H1 (cell line): ENCODE measurements at regions not wholly inside any gene's neighbourhood (a gene's known extent, or its start where the extent isn't known, plus 50 kb on each side); places are given as distances from the start of the nearest gene placed in this dataset.

Experiments used
- CTCF ChIA-PET: fragments of 300-600 bp; sonication (Branson Sonifier 250); formaldehyde crosslinking; loops from one replicate; lab custom pipeline; 2021; ENCODE audit not compliant: partially characterized antibody; lab: Charles Lee
- POLR2A ChIA-PET: fragments of 300-600 bp; sonication (Branson Sonifier 250); formaldehyde crosslinking; loops from one replicate; lab custom pipeline; 2021; ENCODE audit warnings: inconsistent platforms; ENCODE audit not compliant: partially characterized antibody; lab: Charles Lee
- DNase-seq, 2 experiments: peaks; one replicate each; pipeline versions ENCODE4 v3.0.0 to v3.0.0-alpha.2; 2010 to 2022; ENCODE audit warnings: low spot score in 2 of 2, low read depth in 1 of 2, mixed read lengths in 1 of 2
- FAIRE-seq: peaks from 2 replicates; lab custom pipeline; 2011; peaks lifted over from hg19 to GRCh38; lab: Jason Lieb, UNC
- H2AFZ ChIP-seq: 2 replicates; pipeline ENCODE4 v1.8.1; 2012; ENCODE audit warnings: low read length, inconsistent platforms
- H2AK5ac ChIP-seq: 2 replicates; pipeline ENCODE4 v1.6.1; 2013; ENCODE audit warnings: low read depth, low read length
- H2BK120ac ChIP-seq: replicated peaks from 2 replicates; pipeline ENCODE3; 2013; ENCODE audit warnings: low read depth, low read length, inconsistent platforms
- H2BK12ac ChIP-seq: 2 replicates; pipeline ENCODE4 v1.6.1; 2013; ENCODE audit warnings: low read depth, low read length
- H2BK15ac ChIP-seq: 2 replicates; pipeline ENCODE4 v1.6.1; 2013; ENCODE audit warnings: low read length
- H2BK20ac ChIP-seq: 2 replicates; pipeline ENCODE4 v1.6.1; 2013; ENCODE audit warnings: low read length
- H2BK5ac ChIP-seq: 2 replicates; pipeline ENCODE4 v1.6.1; 2013; ENCODE audit warnings: low read depth, low read length
- H3K14ac ChIP-seq: 2 replicates; pipeline ENCODE4 v1.6.1; 2013; ENCODE audit warnings: inconsistent platforms; ENCODE audit not compliant: insufficient read length
- H3K18ac ChIP-seq: 2 replicates; pipeline ENCODE4 v1.6.1; 2013; ENCODE audit warnings: low read length; ENCODE audit errors: extremely low read depth
- H3K23ac ChIP-seq: 2 replicates; pipeline ENCODE4 v1.6.1; 2013; ENCODE audit warnings: inconsistent platforms; ENCODE audit not compliant: insufficient read length
- H3K23me2 ChIP-seq: 2 replicates; pipeline ENCODE4 v1.6.1; 2013; ENCODE audit warnings: low read depth, low read length
- H3K27ac ChIP-seq: 2 replicates; pipeline ENCODE4 v1.6.1; 2011; ENCODE audit warnings: low read depth, low read length, inconsistent platforms
- H3K27me3 ChIP-seq, 4 experiments: replicated peaks in 1 of 4; 1 replicate in 1 of 4; 2 replicates in 3 of 4; pipeline versions ENCODE4 v1.6.1 to v1.8.1; 2011 to 2013; ENCODE audit warnings: low read length in 3 of 4, mild to moderate bottlenecking in 3 of 4, inconsistent platforms in 2 of 4, mixed read lengths in 2 of 4, moderate library complexity in 1 of 4; ENCODE audit not compliant: control insufficient read depth in 3 of 4, insufficient read depth in 3 of 4; ENCODE audit errors: extremely low read depth in 1 of 4
- H3K36me3 ChIP-seq, 4 experiments: 2 replicates each; pipeline versions ENCODE4 v1.6.1 to v1.8.1; 2011 to 2013; ENCODE audit warnings: mild to moderate bottlenecking in 4 of 4, low read length in 3 of 4, moderate library complexity in 2 of 4, control low read depth in 1 of 4, inconsistent platforms in 1 of 4; ENCODE audit not compliant: insufficient read depth in 4 of 4, control insufficient read depth in 2 of 4
- H3K4ac ChIP-seq: replicated peaks from 2 replicates; pipeline ENCODE3; 2013; ENCODE audit warnings: low read length, low read depth, mixed read lengths, inconsistent platforms; ENCODE audit not compliant: insufficient read length
- H3K4me1 ChIP-seq, 4 experiments: replicated peaks in 1 of 4; 1 replicate in 1 of 4; 2 replicates in 3 of 4; pipeline versions ENCODE4 v1.6.1 to v1.8.1; 2011 to 2013; ENCODE audit warnings: low read length in 3 of 4, inconsistent platforms in 2 of 4, mixed read lengths in 1 of 4; ENCODE audit not compliant: insufficient read depth in 4 of 4, control insufficient read depth in 3 of 4
- H3K4me2 ChIP-seq, 2 experiments: 2 replicates each; pipeline versions ENCODE4 v1.6.1 to v1.8.1; 2011 to 2013; ENCODE audit warnings: low read depth in 2 of 2, low read length in 2 of 2, control low read depth in 1 of 2, inconsistent platforms in 1 of 2, mild to moderate bottlenecking in 1 of 2; ENCODE audit not compliant: insufficient read depth in 1 of 2
- H3K4me3 ChIP-seq, 4 experiments: fragments of 200-600, 300-600 bp in 1 of 4; sonication (generic), shearing (Covaris generic), sonication (Bioruptor Twin) in 1 of 4; 2 replicates each; pipeline versions ENCODE4 v1.5.1 to v1.8.1; 2011 to 2016; ENCODE audit warnings: low read length in 4 of 4, low read depth in 3 of 4, control low read depth in 2 of 4, inconsistent platforms in 2 of 4, mild to moderate bottlenecking in 2 of 4, mixed read lengths in 1 of 4, moderate library complexity in 1 of 4; ENCODE audit not compliant: insufficient read depth in 2 of 4; ENCODE audit errors: extremely low read depth in 1 of 4
- H3K56ac ChIP-seq: replicated peaks from 2 replicates; pipeline ENCODE3; 2013; ENCODE audit warnings: low read depth, mild to moderate bottlenecking, mixed read lengths, low read length, inconsistent platforms; ENCODE audit not compliant: insufficient read length
- H3K79me1 ChIP-seq: 2 replicates; pipeline ENCODE4 v1.6.1; 2013; ENCODE audit warnings: low read depth, low read length, control low read depth
- H3K79me2 ChIP-seq, 2 experiments: 2 replicates each; pipeline versions ENCODE4 v1.6.1 to v1.8.1; 2012 to 2013; ENCODE audit warnings: low read length in 2 of 2, mild to moderate bottlenecking in 2 of 2, inconsistent platforms in 1 of 2; ENCODE audit not compliant: insufficient read depth in 2 of 2, control insufficient read depth in 1 of 2
- H3K9ac ChIP-seq, 4 experiments: replicated peaks in 1 of 4; 1 replicate in 1 of 4; 2 replicates in 3 of 4; pipeline versions ENCODE4 v1.6.1 to v1.8.1; 2011 to 2013; ENCODE audit warnings: low read depth in 3 of 4, low read length in 3 of 4, control low read depth in 2 of 4, mild to moderate bottlenecking in 2 of 4, moderate library complexity in 2 of 4, inconsistent platforms in 1 of 4; ENCODE audit errors: extremely low read depth in 1 of 4
- H3K9me3 ChIP-seq, 2 experiments: 2 replicates each; pipeline versions ENCODE4 v1.6.1 to v1.8.1; 2012 to 2013; ENCODE audit warnings: mild to moderate bottlenecking in 2 of 2, moderate library complexity in 2 of 2, control low read depth in 1 of 2, inconsistent platforms in 1 of 2, low read depth in 1 of 2, low read length in 1 of 2, mixed read lengths in 1 of 2; ENCODE audit not compliant: insufficient read depth in 2 of 2
- H4K20me1 ChIP-seq, 2 experiments: replicated peaks in 1 of 2; 2 replicates each; pipeline versions ENCODE3 to v1.8.1; 2011 to 2013; ENCODE audit warnings: inconsistent platforms in 2 of 2, low read length in 2 of 2, mild to moderate bottlenecking in 1 of 2; ENCODE audit not compliant: insufficient read depth in 2 of 2, control insufficient read depth in 1 of 2
- H4K5ac ChIP-seq: 2 replicates; pipeline ENCODE4 v1.6.1; 2013; ENCODE audit warnings: low read length, low read depth, mixed read lengths, inconsistent platforms; ENCODE audit not compliant: insufficient read length
- H4K8ac ChIP-seq: 2 replicates; pipeline ENCODE4 v1.8.0; 2013; ENCODE audit warnings: mild to moderate bottlenecking, moderate library complexity, low read length, inconsistent platforms; ENCODE audit not compliant: insufficient read depth; ENCODE audit errors: extremely low read depth
- H4K91ac ChIP-seq: replicated peaks from 2 replicates; pipeline ENCODE3; 2013; ENCODE audit warnings: low read length, mixed read lengths, inconsistent platforms; ENCODE audit not compliant: insufficient read length
- ASH2L ChIP-seq: fragments of 200-600, 300-600 bp; sonication (generic); IDR thresholded peaks from one replicate; pipeline ENCODE4 v1.7.1; 2017; ENCODE audit warnings: low read length
- BCL11A ChIP-seq, 2 experiments: IDR thresholded peaks; one replicate each; pipeline ENCODE4 v1.6.1; 2011; ENCODE audit warnings: low read depth in 2 of 2, low read length in 2 of 2, mild to moderate bottlenecking in 2 of 2
- CBX8 ChIP-seq: fragments of 300-800, 300-1000 bp; sonication (generic); IDR thresholded peaks from 2 replicates; pipeline ENCODE4 v1.7.1; 2016; ENCODE audit warnings: low read depth, low read length, borderline replicate concordance
- CREB1 ChIP-seq: IDR thresholded peaks from 2 replicates; pipeline ENCODE4 v1.6.1; 2012; ENCODE audit warnings: inconsistent platforms
- GTF2F1 ChIP-seq: IDR thresholded peaks from 2 replicates; pipeline ENCODE4 v1.6.1; 2012; ENCODE audit warnings: low read depth, low read length, improper control_type of control experiment, borderline replicate concordance
- KDM4A ChIP-seq: IDR thresholded peaks from one replicate; pipeline ENCODE4 v1.7.1; 2012; ENCODE audit warnings: low read depth, mild to moderate bottlenecking, moderate library complexity, low read length, inconsistent platforms; ENCODE audit not compliant: severe bottlenecking
- POLR2A ChIP-seq, 2 experiments: IDR thresholded peaks; 1 replicate in 1 of 2; 2 replicates in 1 of 2; pipeline ENCODE4 v1.6.1; 2011; ENCODE audit warnings: low read depth in 2 of 2, low read length in 2 of 2, mild to moderate bottlenecking in 2 of 2; ENCODE audit errors: control extremely low read depth in 1 of 2
- POLR2AphosphoS5 ChIP-seq: IDR thresholded peaks from 2 replicates; pipeline ENCODE4 v1.6.1; 2011; ENCODE audit warnings: low read depth, low read length
- RAD21 ChIP-seq, 2 experiments: IDR thresholded peaks in 1 of 2; conservative IDR thresholded peaks in 1 of 2; 2 replicates each; pipeline ENCODE4 v1.6.1; 2011; ENCODE audit warnings: low read depth in 2 of 2, low read length in 2 of 2, improper control_type of control experiment in 1 of 2, inconsistent platforms in 1 of 2, mild to moderate bottlenecking in 1 of 2, moderate library complexity in 1 of 2
- RNF2 ChIP-seq: fragments of 200-900, 300-1000 bp; sonication (generic); IDR thresholded peaks from 2 replicates; pipeline ENCODE4 v1.7.1; 2016; ENCODE audit warnings: borderline replicate concordance, low read depth, mild to moderate bottlenecking, antibody characterized with exemption, low read length; ENCODE audit not compliant: poor library complexity, severe bottlenecking; ENCODE audit errors: missing control alignments
- SP1 ChIP-seq: IDR thresholded peaks from 2 replicates; pipeline ENCODE4 v1.6.1; 2011; ENCODE audit warnings: low read depth, low read length
- SP2 ChIP-seq: IDR thresholded peaks from 2 replicates; pipeline ENCODE4 v1.6.1; 2012; ENCODE audit warnings: mild to moderate bottlenecking, low read length, inconsistent platforms
- TBP ChIP-seq: IDR thresholded peaks from 2 replicates; pipeline ENCODE4 v1.6.1; 2011; ENCODE audit warnings: low read depth, low read length, improper control_type of control experiment
- YY1 ChIP-seq: IDR thresholded peaks from 2 replicates; pipeline ENCODE4 v1.6.1; 2011; ENCODE audit warnings: low read depth, mild to moderate bottlenecking, low read length
- WGBS, 2 experiments: shearing (Covaris generic) in 1 of 2; methylation state at CpG; one replicate each; pipeline versions ENCODE4 v1.1.6 to v1.1.7; 2013 to 2015; ENCODE audit warnings: low lambda C conversion rate in 2 of 2, mixed read lengths in 2 of 2, inconsistent platforms in 1 of 2, low coverage in 1 of 2, missing lambda C conversion rate in 1 of 2; ENCODE audit not compliant: insufficient replicate concordance in 2 of 2, insufficient coverage in 1 of 2, insufficient read length in 1 of 2; ENCODE audit errors: extremely low coverage in 1 of 2, missing lambda C conversion rate in 1 of 2; 5-methylcytosine and 5-hydroxymethylcytosine counted together
- TF ChIP-seq, protein P1 (sequence below): IDR thresholded peaks from 2 replicates; pipeline ENCODE4 v1.6.1; 2011; ENCODE audit warnings: low read length, improper control_type of control experiment

DNA sequence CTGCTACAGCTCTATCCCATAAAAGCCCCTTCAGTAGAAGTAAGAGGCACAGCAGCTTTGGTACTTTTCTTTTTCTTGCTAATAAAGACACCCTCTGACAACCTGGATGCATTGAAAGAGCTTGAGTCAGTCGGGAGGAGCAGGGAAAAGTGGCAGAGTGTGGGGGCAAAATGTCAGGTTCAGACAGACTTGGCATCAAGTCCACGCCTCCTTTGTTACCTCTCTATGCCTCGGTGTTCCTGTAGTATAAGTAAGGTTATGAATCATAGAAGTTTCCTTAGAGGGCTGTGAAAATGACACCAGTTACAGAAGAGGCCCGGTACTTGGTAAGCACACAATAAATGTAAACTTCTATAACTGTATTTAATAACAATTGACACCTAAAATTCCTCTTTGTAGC, 133.9 kb downstream of the ESM1 start:
- CTCF ChIA-PET, result interaction anchor here (0.6 to 3.1 kb wide), 16 partner anchors 8 to 1752 kb away, joined by 3 to 23 read pairs (median 4); partner anchors contain the start of gene SNX18
- DNase-seq (no peak), FAIRE-seq (no peak)
- TF ChIP-seq GTF2F1 (no peak), SP2 (no peak), SP1 (no peak), POLR2A (IDR thresholded peaks at IDR 0.05; ENCODE audit: control extremely low read depth in 1 of 2, low read depth in 2 of 2, low read length in 2 of 2) (no peak), BCL11A (IDR thresholded peaks at IDR 0.05; ENCODE audit: low read depth in 2 of 2, low read length in 2 of 2) (no peak), CREB1 (no peak), ASH2L (no peak), RNF2 (no peak), RAD21 (IDR thresholded peaks at IDR 0.05 in 1 of 2, conservative IDR thresholded peaks at IDR 0.05 in 1 of 2; ENCODE audit: low read depth in 2 of 2, low read length in 2 of 2) (no peak), POLR2AphosphoS5 (no peak), CBX8 (no peak), YY1 (no peak), TBP (no peak), KDM4A (no peak)
- TF ChIP-seq, protein P1, sequence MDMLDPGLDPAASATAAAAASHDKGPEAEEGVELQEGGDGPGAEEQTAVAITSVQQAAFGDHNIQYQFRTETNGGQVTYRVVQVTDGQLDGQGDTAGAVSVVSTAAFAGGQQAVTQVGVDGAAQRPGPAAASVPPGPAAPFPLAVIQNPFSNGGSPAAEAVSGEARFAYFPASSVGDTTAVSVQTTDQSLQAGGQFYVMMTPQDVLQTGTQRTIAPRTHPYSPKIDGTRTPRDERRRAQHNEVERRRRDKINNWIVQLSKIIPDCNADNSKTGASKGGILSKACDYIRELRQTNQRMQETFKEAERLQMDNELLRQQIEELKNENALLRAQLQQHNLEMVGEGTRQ, result no peak

More for the DNA sequence above, 133.9 kb downstream of the ESM1 start:
- Histone ChIP-seq H4K91ac (no peak overlapping the region), H3K23ac (no peak overlapping the region), H2BK5ac (no peak overlapping the region), H3K79me2 (no peaks in the 10 kb centered on the region), H3K9me3 (no peaks in the 10 kb centered on the region), H2BK12ac (no peak overlapping the region), H3K27me3 (no peaks in the 10 kb centered on the region), H3K36me3 (no peaks in the 10 kb centered on the region), H3K27ac (no peak overlapping the region), H2AFZ (no peak overlapping the region), H2BK15ac (no peak overlapping the region), H3K4me1 (no peaks in the 10 kb centered on the region), H2AK5ac (no peak overlapping the region), H3K4me3 (no peak overlapping the region), H4K8ac (no peak overlapping the region), H2BK120ac (no peak overlapping the region), H3K4me2 (no peak overlapping the region), H4K5ac (no peak overlapping the region), H3K18ac (no peak overlapping the region), H3K4ac (no peak overlapping the region), H3K79me1 (no peaks in the 10 kb centered on the region), H2BK20ac (no peak overlapping the region), H3K14ac (no peak overlapping the region), H3K56ac (no peak overlapping the region), H3K23me2 (no peaks in the 10 kb centered on the region), H4K20me1 (no peaks in the 10 kb centered on the region), H3K9ac (no peak overlapping the region)
- POLR2A ChIA-PET, result no interaction called here
- 81% methylated on average over 4 of the region's 4 CpGs; no CpG with 5 or more reads in 1 of the 2 experiments for WGBS, 2 experiments
